Stimulated activated CD4-positive, alpha-beta T cell treated with anti-CD3 and anti-CD28 coated beads, Interleukin-4, amount 100 ng/mL, for 4 hours (primary cell): ENCODE measurements at regions not wholly inside any gene's neighbourhood (a gene's known extent, or its start where the extent isn't known, plus 50 kb on each side); places are given as distances from the start of the nearest gene placed in this dataset.
"Not testable (repeated sequence)": the region's sequence is repeated elsewhere in the genome, so short reads cannot be mapped to it uniquely, and the experiment has no call there.

Experiments used
- DNase-seq, 2 experiments: peaks; one replicate each; pipeline ENCODE4 v3.0.0-alpha.2; 2020

- no peak for DNase-seq
Measured at GRCh38 chr7:79709574-79710409, 256.3 kb upstream of the MAGI2 start.

- DNase-seq = no peak
Measured at GRCh38 chr7:79702116-79702515, 248.6 kb upstream of the MAGI2 start.

DNA sequence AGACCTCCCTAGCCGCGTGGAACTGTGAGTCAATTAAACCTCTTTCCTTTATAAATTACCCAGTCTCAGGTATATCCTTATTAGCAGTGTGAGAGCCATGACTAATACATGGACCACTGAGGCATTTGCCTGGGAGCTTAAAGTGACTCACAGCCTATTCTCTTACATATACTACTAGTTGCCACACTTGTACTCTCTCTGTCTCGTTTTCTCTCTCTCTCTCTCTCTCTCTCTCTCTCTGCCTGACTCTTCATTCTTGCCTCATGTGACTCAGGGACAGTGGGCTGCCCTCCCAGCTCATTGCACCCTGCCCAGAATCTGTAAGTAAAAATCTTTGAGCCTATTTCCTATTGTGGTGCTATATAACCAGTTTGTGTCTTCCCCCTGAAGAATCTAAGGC lies 238.5 kb upstream of the MAGI2 start:
- no peak for DNase-seq

DNA sequence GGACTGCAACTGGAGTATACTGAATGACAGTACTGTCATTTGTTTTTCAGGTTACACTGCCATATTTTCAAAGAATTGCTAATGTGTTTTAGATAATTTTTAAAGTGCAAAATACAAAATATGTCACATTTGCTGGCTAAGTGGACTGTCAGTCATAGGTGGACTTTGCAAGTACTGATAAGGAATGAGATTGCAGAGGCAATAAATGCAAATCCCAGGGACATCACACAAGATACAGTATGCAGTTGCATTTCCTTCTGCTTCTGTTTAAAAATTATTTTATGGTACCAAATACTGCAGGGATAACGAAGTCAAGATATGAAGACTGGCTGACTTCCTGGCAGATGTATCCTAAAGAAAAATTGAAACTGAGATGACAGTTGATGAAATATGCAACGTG lies 237.6 kb upstream of the MAGI2 start:
- no peak for DNase-seq

DNA sequence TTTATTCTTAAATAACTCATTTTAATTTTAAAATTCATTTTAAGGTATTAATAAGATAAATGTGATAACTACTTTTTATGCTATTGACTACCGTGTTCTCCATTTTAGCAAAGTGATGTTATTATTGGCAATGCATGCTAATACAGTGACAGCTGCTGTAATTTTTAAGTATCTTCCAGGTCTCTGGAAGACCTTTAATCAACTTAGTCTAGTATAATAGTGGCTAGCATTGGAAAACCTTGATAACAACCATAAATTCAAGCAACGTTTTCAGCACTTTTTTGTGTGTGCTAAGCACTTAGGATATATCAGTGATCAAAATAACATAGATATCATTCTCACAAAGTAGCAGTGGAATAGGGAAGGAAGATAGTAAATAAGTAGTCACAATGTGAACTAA lies 230.9 kb upstream of the MAGI2 start:
- DNase-seq = no peak

- DNase-seq = no peak
Measured at GRCh38 chr7:79683916-79684315, 230.4 kb upstream of the MAGI2 start.

GRCh38 chr7:79683185-79683890 lies 229.9 kb upstream of the MAGI2 start:
- DNase-seq = no peak

GRCh38 chr7:79681454-79681853 lies 228.0 kb upstream of the MAGI2 start:
- no peak for DNase-seq

GRCh38 chr7:79673969-79674368 lies 220.5 kb upstream of the MAGI2 start:
- no peak for DNase-seq

- DNase-seq = no peak
Measured at GRCh38 chr7:79673421-79673820, 220.0 kb upstream of the MAGI2 start.

GRCh38 chr7:79668292-79668691 lies 214.8 kb upstream of the MAGI2 start:
- no peak for DNase-seq

- no peak for DNase-seq
Measured at GRCh38 chr7:79666472-79666871, 213.0 kb upstream of the MAGI2 start.

DNA sequence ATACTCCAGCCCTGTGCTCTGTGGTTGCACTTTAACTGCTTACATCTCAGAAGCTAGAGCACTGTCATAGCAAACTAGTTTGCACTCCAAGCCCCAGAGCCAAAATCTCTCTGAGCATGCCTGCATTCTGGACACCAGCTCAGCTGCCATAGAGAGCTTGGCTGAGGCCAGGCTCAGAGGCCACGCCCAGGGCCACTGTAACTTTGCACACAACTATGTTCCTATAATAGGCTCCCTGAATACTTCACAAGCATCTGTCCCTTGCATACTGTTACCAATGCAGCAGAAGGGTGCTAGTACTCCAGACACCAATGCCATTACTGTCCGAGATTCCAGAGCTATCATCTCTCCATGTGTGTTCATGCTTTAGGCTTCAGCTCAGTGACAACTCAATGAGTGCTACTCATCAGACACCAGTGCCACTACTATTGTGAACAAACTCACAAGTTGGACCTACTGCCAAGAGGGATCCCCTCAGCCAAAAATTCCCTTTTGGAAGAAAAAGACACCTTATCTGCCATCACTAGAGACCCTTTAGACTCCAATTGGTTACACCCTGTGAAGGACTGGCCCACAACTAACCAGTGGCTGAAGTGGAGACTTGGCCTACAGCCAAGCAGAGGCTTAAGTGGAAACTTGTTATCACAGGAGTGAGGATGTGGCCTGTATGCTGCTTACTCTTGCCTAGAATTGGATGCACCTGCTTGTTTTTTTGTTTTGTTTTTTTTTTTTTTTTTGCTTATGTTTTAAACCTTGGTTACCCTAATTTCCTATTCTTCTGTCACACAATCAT lies 211.6 kb upstream of the MAGI2 start:
- DNase-seq = no peak

- DNase-seq = no peak
Measured at GRCh38 chr7:79658304-79658703, 204.8 kb upstream of the MAGI2 start.

DNA sequence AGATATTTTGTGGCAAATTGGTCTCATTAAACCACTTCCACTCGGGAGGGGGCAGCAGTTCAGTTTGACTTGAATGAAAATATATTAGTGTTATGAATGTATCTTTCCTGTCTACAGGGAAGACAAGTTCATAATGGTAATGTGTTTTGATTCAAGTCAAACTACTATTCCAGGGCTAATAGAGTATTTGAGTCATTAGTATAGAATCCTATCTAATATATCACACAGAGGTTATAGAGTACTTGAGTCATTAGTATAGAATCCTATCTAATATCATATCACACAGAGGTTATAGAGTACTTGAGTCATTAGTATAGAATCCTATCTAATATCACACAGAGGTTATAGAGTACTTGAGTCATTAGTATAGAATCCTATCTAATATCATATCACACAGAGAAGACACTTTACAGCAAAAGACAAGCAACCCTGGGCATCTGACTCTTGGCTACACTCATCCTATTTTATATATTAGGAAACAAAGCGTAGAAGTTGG lies 199.7 kb upstream of the MAGI2 start:
- DNase-seq = no peak

DNA sequence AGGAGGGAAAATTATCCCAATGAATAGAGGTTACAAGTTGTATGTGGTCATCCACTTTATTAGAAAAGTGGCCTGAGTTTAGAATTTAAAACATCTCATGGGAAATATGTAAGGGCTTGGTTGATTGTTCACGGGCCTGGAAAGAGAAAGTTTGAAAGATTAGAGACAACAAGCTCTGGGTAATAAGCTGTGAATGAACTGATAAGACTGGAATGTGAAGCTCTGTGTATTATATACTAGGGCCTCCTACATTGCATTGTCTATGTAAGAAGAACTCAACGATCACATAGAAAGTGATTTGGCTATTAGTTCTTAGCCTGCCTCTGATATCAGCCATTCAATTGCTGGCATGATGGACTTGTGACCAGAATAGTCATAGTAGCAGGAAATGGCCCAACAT lies 199.2 kb upstream of the MAGI2 start:
- DNase-seq = no peak

DNA sequence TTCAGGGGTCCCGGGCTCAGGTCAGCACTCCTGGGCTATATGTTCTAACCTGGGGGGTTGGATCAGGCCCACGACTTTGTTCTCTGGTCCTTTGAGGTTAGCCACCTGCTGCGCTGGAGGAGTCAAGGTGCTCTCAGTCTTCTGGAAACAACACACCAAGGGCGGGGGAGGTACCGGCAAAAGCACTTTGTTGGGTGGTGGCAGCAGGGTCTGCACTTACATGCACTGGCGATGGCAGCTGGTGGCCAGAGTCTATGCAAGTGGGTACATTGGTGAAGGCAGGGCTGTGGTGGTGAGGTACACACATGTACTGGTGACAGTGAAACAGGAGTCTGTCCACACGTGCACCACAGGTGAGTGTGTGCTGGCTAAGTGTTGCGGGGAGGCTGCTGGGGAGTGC lies 194.2 kb upstream of the MAGI2 start:
- no peak for DNase-seq

- no peak for DNase-seq
Measured at GRCh38 chr7:79646278-79646677, 192.8 kb upstream of the MAGI2 start.

GRCh38 chr7:79636849-79637248 lies 183.4 kb upstream of the MAGI2 start:
- DNase-seq = no peak

DNA sequence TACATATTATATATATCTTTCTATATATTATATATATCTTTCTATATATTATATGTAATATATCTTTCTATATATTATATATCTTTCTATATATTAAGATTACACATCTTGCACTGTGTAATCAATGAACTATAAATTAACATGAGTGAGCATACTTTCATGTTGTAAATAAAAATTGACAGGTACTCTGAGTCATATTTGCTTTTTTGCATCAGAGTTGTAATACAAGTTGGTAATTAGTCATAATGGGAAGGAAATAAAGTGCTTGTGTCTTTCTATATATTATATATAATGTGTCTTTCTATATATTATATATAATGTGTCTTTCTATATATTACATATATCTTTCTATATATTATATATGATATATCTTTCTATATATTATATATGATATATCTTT lies 172.5 kb upstream of the MAGI2 start:
- not testable (repeated sequence) for DNase-seq

DNA sequence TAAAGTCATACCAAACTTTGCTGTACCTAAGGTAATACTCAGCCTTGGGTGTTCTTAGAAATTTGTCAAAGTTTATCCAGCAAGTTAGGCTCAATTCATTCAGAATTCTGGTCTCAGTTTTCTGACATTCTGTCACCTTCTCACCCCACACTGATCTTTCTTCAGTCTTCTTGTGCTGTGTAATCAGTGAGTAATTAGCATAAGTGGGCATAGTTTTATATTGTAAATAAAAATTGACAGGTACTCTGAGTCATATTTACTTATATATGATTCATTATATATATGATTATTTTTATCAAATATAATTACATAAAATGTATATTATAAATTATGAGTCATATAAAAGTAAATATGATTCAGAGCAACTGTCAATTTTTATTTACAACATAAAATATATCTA lies 170.9 kb upstream of the MAGI2 start:
- DNase-seq = no peak

- no peak for DNase-seq
Measured at GRCh38 chr7:79622781-79623180, 169.3 kb upstream of the MAGI2 start.

DNA sequence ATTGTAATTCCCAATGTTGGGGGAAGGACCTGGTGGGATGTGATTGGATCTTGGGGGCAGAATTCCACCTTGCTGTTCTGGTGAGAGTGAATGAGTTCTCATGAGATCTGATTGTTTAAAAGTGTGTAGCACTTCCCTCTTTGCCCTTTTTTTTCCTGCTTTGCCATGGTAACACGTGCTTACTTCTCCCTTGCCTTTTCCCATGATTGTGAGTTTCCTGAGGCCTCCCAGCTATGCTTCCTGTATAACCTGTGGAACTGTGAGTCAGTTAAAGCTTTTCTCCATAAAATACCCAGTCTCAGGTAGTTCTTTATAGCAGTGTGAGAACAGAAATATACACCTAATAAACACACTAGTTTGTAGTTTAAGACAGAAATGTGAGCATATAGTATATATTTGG lies 166.8 kb upstream of the MAGI2 start:
- DNase-seq = no peak

DNA sequence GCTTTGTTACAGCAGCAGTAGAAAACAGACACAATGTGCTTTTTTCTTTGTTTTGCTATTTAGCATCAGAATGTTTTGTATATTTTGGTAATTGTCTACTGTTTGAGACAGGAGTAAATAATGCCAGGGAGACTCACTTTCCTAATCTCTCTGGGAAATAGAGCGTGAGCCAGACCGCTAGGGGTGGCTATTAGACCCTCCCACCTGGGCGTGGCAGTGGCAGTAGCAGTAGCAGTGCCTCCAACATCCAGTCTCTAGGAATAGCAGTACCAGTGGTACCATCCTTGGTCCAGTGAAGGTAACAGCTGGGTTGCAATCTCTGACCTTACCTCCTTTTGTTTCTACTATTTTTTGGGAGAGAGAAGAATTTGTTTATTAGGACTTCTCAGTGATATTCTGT lies 165.7 kb upstream of the MAGI2 start:
- DNase-seq = no peak
